MM.1S (cell line): ENCODE measurements at regions not wholly inside any gene's neighbourhood (a gene's known extent, or its start where the extent isn't known, plus 50 kb on each side); places are given as distances from the start of the nearest gene placed in this dataset.
A peak's percentile ranks its signal among the peaks of the same experiment; 100 is the strongest.
"Not testable (repeated sequence)": the region's sequence is repeated elsewhere in the genome, so short reads cannot be mapped to it uniquely, and the experiment has no call there.

ENCODE experiments used
- DNase-seq: peaks from one replicate; pipeline ENCODE4 v3.0.0-alpha.2; 2015
- H2AFZ ChIP-seq: fragments of 300-600 bp; sonication (generic); 2 replicates; pipeline ENCODE4 v1.6.0; 2016; ENCODE audit warnings: antibody characterized with exemption, low read length
- H3F3A ChIP-seq: fragments of 300-600 bp; sonication (generic); 2 replicates; pipeline ENCODE4 v1.6.1; 2016; ENCODE audit warnings: mild to moderate bottlenecking, antibody characterized with exemption, low read length, moderate library complexity, mixed read lengths; ENCODE audit not compliant: insufficient read depth
- H3K27ac ChIP-seq: fragments of 300-600 bp; sonication (generic); 2 replicates; pipeline ENCODE4 v1.5.1; 2016; ENCODE audit warnings: mild to moderate bottlenecking, low read length
- H3K27me3 ChIP-seq: fragments of 300-600 bp; sonication (generic); replicated peaks from 2 replicates; pipeline ENCODE4 v1.6.0; 2016; ENCODE audit warnings: low read length; ENCODE audit not compliant: insufficient read depth
- H3K36me3 ChIP-seq: fragments of 300-600 bp; sonication (generic); replicated peaks from 2 replicates; pipeline ENCODE4 v1.6.1; 2016; ENCODE audit warnings: mild to moderate bottlenecking, low read length, mixed read lengths; ENCODE audit not compliant: insufficient read depth
- H3K4me1 ChIP-seq: fragments of 300-600 bp; sonication (generic); 2 replicates; pipeline ENCODE4 v1.6.1; 2016; ENCODE audit warnings: low read length, mixed read lengths
- H3K4me2 ChIP-seq: fragments of 300-600 bp; sonication (generic); 2 replicates; pipeline ENCODE4 v1.6.0; 2016; ENCODE audit warnings: low read depth, low read length
- H3K4me3 ChIP-seq: fragments of 300-600 bp; sonication (generic); 2 replicates; pipeline ENCODE4 v1.5.1; 2016; ENCODE audit warnings: low read length, mixed read lengths
- H3K79me2 ChIP-seq: fragments of 300-600 bp; sonication (generic); 2 replicates; pipeline ENCODE4 v1.6.1; 2016; ENCODE audit warnings: mixed run types, low read length, mixed read lengths
- H3K9ac ChIP-seq: fragments of 300-600 bp; sonication (generic); 2 replicates; pipeline ENCODE4 v1.6.1; 2016; ENCODE audit warnings: low read length, mixed read lengths
- H3K9me2 ChIP-seq: fragments of 300-600 bp; sonication (generic); replicated peaks from 2 replicates; pipeline ENCODE4 v1.6.1; 2016; ENCODE audit warnings: mild to moderate bottlenecking, low read length, mixed read lengths; ENCODE audit not compliant: insufficient read depth
- H3K9me3 ChIP-seq: fragments of 300-600 bp; sonication (generic); replicated peaks from 2 replicates; pipeline ENCODE4 v1.6.1; 2016; ENCODE audit warnings: mild to moderate bottlenecking, low read length, mixed read lengths; ENCODE audit not compliant: insufficient read depth
- H4K20me1 ChIP-seq: fragments of 300-600 bp; sonication (generic); 2 replicates; pipeline ENCODE4 v1.6.1; 2016; ENCODE audit warnings: mild to moderate bottlenecking, low read length, moderate library complexity, mixed read lengths; ENCODE audit not compliant: insufficient read depth
- CTCF ChIP-seq: fragments of 300-600 bp; sonication (generic); IDR thresholded peaks from 2 replicates; pipeline ENCODE4 v1.5.1; 2016; ENCODE audit warnings: antibody characterized with exemption, low read length, mixed read lengths
- EZH2 ChIP-seq: fragments of 300-600 bp; sonication (generic); optimal IDR thresholded peaks from 2 replicates; pipeline ENCODE3; 2017; ENCODE audit warnings: low read depth, mild to moderate bottlenecking, antibody characterized with exemption, low read length, mixed read lengths
- EZH2phosphoT487 ChIP-seq: fragments of 300-600 bp; sonication (generic); IDR thresholded peaks from 2 replicates; pipeline ENCODE4 v1.6.1; 2018; ENCODE audit warnings: antibody characterized with exemption, low read length

GRCh38 chr14:105742531-105742848 is 216.1 kb downstream of the TMEM121 start:
- Histone ChIP-seq H3K4me2 (peak overlapping the region; percentile 66; the same call in 1 of the 2 replicates), H3K9me3 (no peaks in the 10 kb centered on the region), H3K9ac (peak overlapping the region; percentile 74), H3K9me2 (no peaks in the 10 kb centered on the region), H3K27me3 (no peaks in the 10 kb centered on the region), H3K36me3 (no peaks in the 10 kb centered on the region), H3K79me2 (no peaks in the 10 kb centered on the region), H3K27ac (peak overlapping the region; percentile 74; the same call in 1 of the 2 replicates), H2AFZ (no peak overlapping the region), H3K4me1 (no peaks in the 10 kb centered on the region), H3F3A (no peaks in the 10 kb centered on the region), H3K4me3 (peak overlapping the region; percentile 50), H4K20me1 (no peaks in the 10 kb centered on the region)
- TF ChIP-seq CTCF (no peak), EZH2phosphoT487 (no peak), EZH2 (no peak)
- DNase-seq = no peak

GRCh38 chr14:105742904-105743701 is 216.7 kb downstream of the TMEM121 start:
- H3K27ac ChIP-seq = peak overlapping the region; percentile 74; the same call in 1 of the 2 replicates
- not testable (repeated sequence) for H4K20me1 ChIP-seq, H3K4me1 ChIP-seq, H3K9me2 ChIP-seq, H3F3A ChIP-seq, H3K79me2 ChIP-seq, H2AFZ ChIP-seq, H3K36me3 ChIP-seq, H3K9me3 ChIP-seq, H3K27me3 ChIP-seq
- DNase-seq = peak; percentile 11
- H3K9ac ChIP-seq = peak overlapping the region; percentile 74; the same call in 1 of the 2 replicates
- peak overlapping the region; percentile 50; the same call in 1 of the 2 replicates for H3K4me3 ChIP-seq
- peak overlapping the region; percentile 66; the same call in 1 of the 2 replicates for H3K4me2 ChIP-seq

- H3K9me3 ChIP-seq, H3K36me3 ChIP-seq: not testable (repeated sequence)
- H3K9ac ChIP-seq = peak overlapping the region; percentile 61; the same call in 1 of the 2 replicates
These were observed 217.9 kb downstream of the TMEM121 start for GRCh38 chr14:105744213-105744787.

GRCh38 chr14:105745433-105746123 is 219.2 kb downstream of the TMEM121 start:
- TF ChIP-seq EZH2 (no peak), EZH2phosphoT487 (no peak), CTCF (no peak)
- no peaks in the 10 kb centered on the region for H3K79me2 ChIP-seq
- H3K4me1 ChIP-seq = no peaks in the 10 kb centered on the region
- H3K4me3 ChIP-seq = peak overlapping the region; percentile 39; the same call in 1 of the 2 replicates
- no peaks in the 10 kb centered on the region for H3K9me2 ChIP-seq
- no peaks in the 10 kb centered on the region for H3K9me3 ChIP-seq
- H3F3A ChIP-seq = no peaks in the 10 kb centered on the region
- H3K9ac ChIP-seq = peak overlapping the region; percentile 75; the same call in 1 of the 2 replicates
- H3K36me3 ChIP-seq = no peaks in the 10 kb centered on the region
- no peak overlapping the region for H3K4me2 ChIP-seq
- H3K27me3 ChIP-seq = no peaks in the 10 kb centered on the region
- peak overlapping the region; percentile 68; the same call in 1 of the 2 replicates for H3K27ac ChIP-seq
- H4K20me1 ChIP-seq = no peaks in the 10 kb centered on the region
- H2AFZ ChIP-seq = no peak overlapping the region
- DNase-seq = no peak

More at GRCh38 chr14:105744213-105744787, 217.9 kb downstream of the TMEM121 start:
- not testable (repeated sequence) for H2AFZ ChIP-seq, H3K79me2 ChIP-seq, H3K9me2 ChIP-seq, H3K27me3 ChIP-seq, H3F3A ChIP-seq, H3K4me1 ChIP-seq, DNase-seq, H4K20me1 ChIP-seq, H3K4me2 ChIP-seq
- Histone ChIP-seq H3K4me3 (peak overlapping the region; percentile 17; the same call in 1 of the 2 replicates), H3K27ac (peak overlapping the region; percentile 55; the same call in 1 of the 2 replicates)
